GM19351 (cell line): ENCODE measurements at regions not wholly inside any gene's neighbourhood (a gene's known extent, or its start where the extent isn't known, plus 50 kb on each side); places are given as distances from the start of the nearest gene placed in this dataset.
"Not testable (repeated sequence)": the region's sequence is repeated elsewhere in the genome, so short reads cannot be mapped to it uniquely, and the experiment has no call there.

Source experiments
- ATAC-seq: cut with Tn5 transposase; IDR thresholded peaks from one replicate; pipeline ENCODE4 v1.9.1; 2021; ENCODE audit warnings: mild to moderate bottlenecking, moderate library complexity; ENCODE audit not compliant: unreplicated experiment

GRCh38 chr18:5024741-5025140 lies 172.3 kb downstream of the AKAIN1 start:
- no peak for ATAC-seq

DNA sequence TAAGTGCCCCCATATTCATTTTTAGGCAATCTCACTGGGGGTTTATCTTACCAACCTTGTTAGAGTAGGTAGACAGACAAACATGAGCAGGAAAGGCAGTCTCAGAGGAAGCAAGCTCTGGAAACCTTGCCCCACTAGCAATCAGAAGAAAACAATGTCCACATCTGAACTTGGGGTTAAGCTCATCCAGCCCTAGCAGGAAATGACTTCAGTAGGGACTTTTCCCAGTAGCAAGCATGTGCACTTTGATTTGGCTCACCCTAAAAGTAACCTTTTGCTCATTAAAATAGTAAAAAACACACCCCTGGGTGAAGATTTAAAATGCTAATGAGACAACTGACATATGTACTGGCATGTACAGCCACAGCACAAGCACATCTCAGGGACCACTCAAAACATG lies 175.5 kb downstream of the AKAIN1 start:
- no peak for ATAC-seq

GRCh38 chr18:5015213-5015612 lies 181.8 kb downstream of the AKAIN1 start:
- ATAC-seq: no peak

DNA sequence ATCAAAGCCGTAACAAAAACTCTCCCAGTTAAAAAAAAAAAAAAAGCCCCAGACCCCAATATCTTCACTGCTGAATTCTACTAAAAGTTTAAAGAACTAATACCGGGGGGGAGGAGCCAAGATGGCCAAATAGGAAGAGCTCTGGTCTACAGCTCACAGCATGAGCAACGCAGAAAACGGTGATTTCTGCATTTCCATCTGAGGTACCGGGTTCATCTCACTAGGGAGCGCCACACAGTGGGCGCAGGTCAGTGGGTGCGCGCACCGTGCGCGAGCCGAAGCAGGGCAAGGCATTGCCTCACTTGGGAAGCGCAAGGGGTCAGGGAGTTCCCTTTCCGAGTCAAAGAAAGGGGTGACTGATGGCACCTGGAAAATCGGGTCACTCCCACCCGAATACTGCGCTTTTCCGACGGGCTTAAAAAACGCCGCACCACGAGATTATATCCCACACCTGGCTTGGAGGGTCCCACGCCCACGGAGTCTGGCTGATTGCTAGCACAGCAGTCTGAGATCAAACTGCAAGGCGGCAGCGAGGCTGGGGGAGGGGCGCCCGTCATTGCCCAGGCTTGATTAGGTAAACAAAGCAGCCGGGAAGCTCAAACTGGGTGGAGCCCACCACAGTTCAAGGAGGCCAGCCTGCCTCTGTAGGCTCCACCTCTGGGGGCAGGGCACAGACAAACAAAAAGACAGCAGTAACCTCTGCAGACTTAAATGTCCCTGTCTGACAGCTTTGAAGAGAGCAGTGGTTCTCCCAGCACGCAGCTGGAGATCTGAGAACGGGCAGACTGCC lies 192.8 kb downstream of the AKAIN1 start:
- not testable (repeated sequence) for ATAC-seq

- ATAC-seq: no peak
These were observed 202.3 kb downstream of the AKAIN1 start for GRCh38 chr18:4994710-4995109.

DNA sequence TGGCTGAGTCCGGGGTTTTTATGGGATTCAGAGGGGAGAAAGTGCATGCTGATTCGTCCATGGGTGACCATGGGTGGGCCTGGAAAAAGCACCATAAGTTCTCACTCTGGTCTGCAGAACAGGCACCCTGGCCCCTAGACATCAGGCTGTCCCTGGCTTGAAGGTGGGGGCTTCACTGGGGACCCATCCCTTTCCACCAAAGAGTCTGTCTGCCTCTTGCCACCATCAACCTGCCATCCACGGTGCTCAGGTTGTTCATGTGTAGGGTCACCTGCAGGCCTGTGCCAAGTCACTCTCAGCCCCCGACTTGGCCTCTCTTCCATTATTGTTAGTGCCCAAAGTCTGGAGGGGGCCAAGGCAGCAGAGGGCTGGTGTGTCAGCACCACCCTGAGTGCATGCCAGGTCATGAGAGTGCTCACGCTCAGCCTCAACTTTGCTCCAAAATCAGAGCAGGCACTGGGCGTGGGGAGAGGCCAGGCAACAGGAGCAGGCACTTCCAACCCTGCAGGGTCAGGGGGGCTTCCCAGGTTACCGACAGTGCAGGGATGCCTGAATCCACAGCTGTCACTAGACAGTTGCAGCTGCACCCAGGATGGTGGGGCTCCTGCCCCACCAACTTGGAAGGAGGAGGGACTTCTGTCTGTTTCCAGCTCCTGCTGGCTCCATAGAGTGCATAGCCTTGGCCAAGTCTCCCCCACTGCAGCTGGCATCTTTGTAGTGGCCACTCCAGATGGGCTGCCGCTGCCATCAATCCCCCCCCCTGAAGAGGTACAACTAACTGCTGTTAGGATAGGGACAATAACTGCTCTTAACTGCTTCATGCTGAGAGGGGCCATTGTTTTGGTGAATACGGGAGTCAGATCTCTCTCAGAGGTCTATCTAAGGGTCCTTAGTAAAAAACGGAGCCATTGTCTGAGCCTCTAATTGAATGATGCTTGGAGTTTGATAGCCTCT lies 209.3 kb downstream of the AKAIN1 start:
- no peak for ATAC-seq

GRCh38 chr18:4986677-4987076 lies 210.4 kb downstream of the AKAIN1 start:
- no peak for ATAC-seq

- no peak for ATAC-seq
These were observed 211.0 kb downstream of the AKAIN1 start for GRCh38 chr18:4986066-4986465.

DNA sequence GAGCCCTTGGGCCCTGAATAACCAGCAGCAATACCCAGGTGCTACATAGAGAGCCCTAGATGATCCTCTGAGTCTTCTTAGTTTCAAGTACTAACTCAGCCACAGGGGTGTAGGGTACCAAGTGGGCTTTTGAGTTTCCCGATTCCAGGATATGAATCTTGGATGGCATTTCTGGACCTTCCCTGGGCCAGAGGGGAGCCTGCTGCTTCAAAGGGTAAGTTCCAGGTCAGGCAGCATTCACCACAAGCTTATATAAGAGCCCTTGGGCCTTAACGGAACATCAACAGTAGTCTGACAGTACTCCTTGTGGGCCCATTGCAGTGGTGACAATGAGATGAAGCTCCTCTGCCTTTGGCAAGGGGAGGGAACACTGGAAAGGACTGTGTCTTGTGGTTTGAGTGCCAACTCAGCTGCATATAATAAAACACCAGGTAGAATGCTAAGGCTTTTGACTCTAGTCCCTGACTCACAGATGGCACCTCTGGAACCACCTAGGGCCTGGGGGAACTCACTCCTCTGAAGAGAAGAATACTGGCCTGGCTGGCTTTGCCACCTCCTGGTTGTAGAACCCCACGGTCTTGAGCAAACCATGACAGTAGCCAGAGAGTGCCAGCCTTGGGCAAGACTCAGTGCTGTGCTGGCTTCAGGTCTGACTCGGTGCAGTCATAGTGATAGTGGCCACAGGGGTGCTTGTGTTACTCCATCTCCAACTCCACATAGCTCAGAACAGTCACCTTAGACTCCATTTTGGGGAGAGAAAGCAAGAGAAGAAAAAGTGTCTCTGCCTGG lies 235.7 kb downstream of the AKAIN1 start:
- no peak for ATAC-seq

GRCh38 chr18:4960578-4960977 lies 236.5 kb downstream of the AKAIN1 start:
- ATAC-seq: no peak

DNA sequence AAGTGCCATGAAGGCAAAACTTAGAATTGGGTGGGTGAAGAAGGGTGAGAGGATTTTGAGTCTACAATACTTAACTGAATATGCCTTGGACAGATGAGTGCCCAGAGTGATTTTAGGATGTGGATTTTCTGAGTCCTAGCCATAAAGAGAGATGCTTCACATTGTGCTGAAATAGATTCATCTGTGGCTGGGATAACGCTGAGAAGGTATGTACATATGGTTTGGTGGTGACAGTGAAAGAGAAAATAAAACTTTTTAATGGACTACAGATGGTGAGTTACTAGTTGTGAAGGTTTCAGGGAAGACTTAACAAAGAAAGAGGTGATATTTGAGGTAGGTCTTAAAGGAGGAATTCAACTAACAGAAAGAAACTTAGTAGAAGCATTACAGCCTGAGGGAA lies 265.8 kb downstream of the AKAIN1 start:
- ATAC-seq: no peak

- no peak for ATAC-seq
These were observed 275.5 kb downstream of the AKAIN1 start for GRCh38 chr18:4921548-4921947.

- ATAC-seq: not testable (repeated sequence)
These were observed 279.5 kb downstream of the AKAIN1 start for GRCh38 chr18:4917509-4917908.

- ATAC-seq: no peak
These were observed 288.7 kb downstream of the AKAIN1 start for GRCh38 chr18:4908328-4908727.

- no peak for ATAC-seq
These were observed 290.2 kb downstream of the AKAIN1 start for GRCh38 chr18:4906856-4907255.

GRCh38 chr18:4888251-4889040 lies 308.6 kb downstream of the AKAIN1 start:
- ATAC-seq: no peak

- no peak for ATAC-seq
These were observed 318.6 kb downstream of the AKAIN1 start for GRCh38 chr18:4878480-4878879.

- ATAC-seq: no peak
These were observed 325.9 kb downstream of the AKAIN1 start for GRCh38 chr18:4871197-4871596.

DNA sequence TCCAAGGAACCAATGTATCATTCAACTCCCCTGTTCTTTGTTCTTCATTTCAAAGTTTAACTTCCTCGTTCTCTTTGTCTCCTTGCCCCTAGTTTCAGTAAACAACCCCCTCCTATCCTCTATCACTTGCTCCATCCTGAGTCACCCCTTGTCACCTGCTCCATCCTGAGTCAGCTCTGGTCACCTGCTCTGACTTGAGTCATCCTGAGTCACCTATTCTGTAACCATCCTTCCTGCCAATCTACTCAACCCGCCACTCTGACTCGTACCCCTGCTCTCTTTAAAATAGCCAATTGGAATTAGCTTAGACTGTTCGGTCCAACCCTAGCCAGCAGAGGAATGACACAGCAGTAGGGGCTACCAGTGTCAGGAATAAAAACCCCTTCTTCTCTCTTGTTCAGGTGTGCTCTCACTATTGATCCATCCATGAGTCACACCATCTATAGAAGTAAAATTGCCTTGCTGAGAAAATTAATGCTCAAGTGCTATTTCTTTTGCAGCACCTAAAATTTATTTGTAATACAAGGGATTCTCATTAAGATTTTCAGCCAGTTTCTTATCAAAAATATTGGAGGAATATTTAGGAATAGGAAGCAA lies 326.8 kb downstream of the AKAIN1 start:
- no peak for ATAC-seq

GRCh38 chr18:4869155-4869554 lies 327.9 kb downstream of the AKAIN1 start:
- ATAC-seq: no peak
